Keratinocyte (primary cell): ENCODE measurements at regions not wholly inside any gene's neighbourhood (a gene's known extent, or its start where the extent isn't known, plus 50 kb on each side); places are given as distances from the start of the nearest gene placed in this dataset.

ENCODE experiments used
- DNase-seq: peaks from one replicate; pipeline ENCODE4 v3.0.0-alpha.2; 2011; ENCODE audit warnings: low read depth, missing footprints, low spot score
- FAIRE-seq: peaks from 2 replicates; lab custom pipeline; 2011; peaks lifted over from hg19 to GRCh38; lab: Jason Lieb, UNC
- H2AFZ ChIP-seq: 2 replicates; pipeline ENCODE4 v1.6.0; 2012; ENCODE audit warnings: low read length, control low read depth, inconsistent platforms; ENCODE audit not compliant: control insufficient read depth
- H3K27ac ChIP-seq: 2 replicates; pipeline ENCODE4 v1.5.1; 2011; ENCODE audit warnings: low read length; ENCODE audit not compliant: control insufficient read depth, insufficient read depth
- H3K27me3 ChIP-seq: 3 replicates; pipeline ENCODE4 v1.6.0; 2011; ENCODE audit warnings: low read length; ENCODE audit not compliant: control insufficient read depth, insufficient read depth; ENCODE audit errors: extremely low read depth
- H3K36me3 ChIP-seq, 2 experiments: 2 replicates in 1 of 2; 3 replicates in 1 of 2; pipeline ENCODE4 v1.5.1; 2011; ENCODE audit warnings: low read length in 2 of 2, mild to moderate bottlenecking in 1 of 2; ENCODE audit not compliant: control insufficient read depth in 2 of 2, insufficient read depth in 2 of 2; ENCODE audit errors: extremely low read depth in 1 of 2
- H3K4me1 ChIP-seq: 3 replicates; pipeline ENCODE4 v1.5.1; 2011; ENCODE audit warnings: low read length; ENCODE audit not compliant: control insufficient read depth, insufficient read depth; ENCODE audit errors: extremely low read depth
- H3K4me2 ChIP-seq: 3 replicates; pipeline ENCODE4 v1.6.0; 2011; ENCODE audit warnings: low read depth, low read length; ENCODE audit not compliant: control insufficient read depth, insufficient read depth; ENCODE audit errors: extremely low read depth
- H3K4me3 ChIP-seq, 3 experiments: fragments of 200-600 bp in 1 of 3; sonication (generic) in 1 of 3; 2 replicates in 2 of 3; 3 replicates in 1 of 3; pipeline ENCODE4 v1.5.1; 2011 to 2016; ENCODE audit warnings: low read length in 3 of 3, mild to moderate bottlenecking in 3 of 3, control low read depth in 2 of 3, inconsistent platforms in 1 of 3, low read depth in 1 of 3, mixed read lengths in 1 of 3, mixed run types in 1 of 3, moderate library complexity in 1 of 3; ENCODE audit not compliant: control insufficient read depth in 2 of 3, insufficient read depth in 2 of 3; ENCODE audit errors: extremely low read depth in 1 of 3
- H3K79me2 ChIP-seq: 2 replicates; pipeline ENCODE4 v1.6.0; 2012; ENCODE audit warnings: low read length; ENCODE audit not compliant: control insufficient read depth, insufficient read depth
- H3K9ac ChIP-seq: 3 replicates; pipeline ENCODE4 v1.6.0; 2011; ENCODE audit warnings: low read length; ENCODE audit not compliant: control insufficient read depth, insufficient read depth; ENCODE audit errors: extremely low read depth
- H3K9me1 ChIP-seq: 3 replicates; pipeline ENCODE4 v1.6.0; 2011; ENCODE audit warnings: low read length; ENCODE audit not compliant: control insufficient read depth, insufficient read depth; ENCODE audit errors: extremely low read depth
- H3K9me3 ChIP-seq: 2 replicates; pipeline ENCODE4 v1.5.1; 2012; ENCODE audit warnings: low read depth, low read length; ENCODE audit not compliant: control insufficient read depth
- H4K20me1 ChIP-seq: 3 replicates; pipeline ENCODE4 v1.6.0; 2011; ENCODE audit warnings: low read length; ENCODE audit not compliant: control insufficient read depth, insufficient read depth; ENCODE audit errors: extremely low read depth
- EZH2 ChIP-seq: IDR thresholded peaks from one replicate; pipeline ENCODE4 v1.6.1; 2012; ENCODE audit warnings: inconsistent platforms, mild to moderate bottlenecking, low read length, moderate library complexity
- dilution Hi-C: fragments of 300-500 bp; cut with MboI; formaldehyde crosslinking; loops from one replicate; pipeline ENCODE4 v1.7.0; 2020; ENCODE audit warnings: low sequenced_read_pairs; ENCODE audit not compliant: extremely low pct_ligation_motif_present
- TF ChIP-seq, protein P1 (sequence below), 3 experiments: IDR thresholded peaks in 1 of 3; conservative IDR thresholded peaks in 1 of 3; optimal IDR thresholded peaks in 1 of 3; 2 replicates in 2 of 3; 3 replicates in 1 of 3; pipeline versions ENCODE3 to v1.5.1; 2011; ENCODE audit warnings: low read length in 3 of 3, mild to moderate bottlenecking in 3 of 3, moderate library complexity in 2 of 3, control low read depth in 1 of 3, inconsistent platforms in 1 of 3; ENCODE audit not compliant: insufficient read depth in 2 of 3; ENCODE audit errors: extremely low read depth in 1 of 3

DNA sequence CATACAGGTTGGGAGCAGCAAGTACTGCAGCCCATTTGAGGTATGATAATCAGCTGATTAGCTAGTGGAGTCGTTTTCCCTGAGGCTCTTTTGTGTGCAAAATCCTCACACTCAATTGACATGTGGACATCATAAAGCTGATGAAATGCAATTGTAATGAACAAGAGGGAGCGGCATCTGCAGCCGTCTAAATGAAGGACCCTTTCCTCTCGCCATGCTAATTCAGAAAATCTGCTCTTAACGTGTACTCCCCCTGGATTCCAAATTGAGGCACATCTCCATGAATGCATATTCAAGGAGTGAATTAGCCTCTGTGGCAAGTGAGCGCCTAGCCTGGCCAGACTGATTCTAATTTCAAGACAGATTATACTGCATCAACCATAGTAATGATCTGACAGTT is 260.9 kb upstream of the ATP5MC3 start:
- Histone ChIP-seq H3K9me3 (no peaks in the 10 kb centered on the region), H2AFZ (no peak overlapping the region), H4K20me1 (no peaks in the 10 kb centered on the region), H3K4me3 (no peak overlapping the region), H3K4me2 (no peak overlapping the region), H3K9me1 (no peaks in the 10 kb centered on the region), H3K79me2 (no peaks in the 10 kb centered on the region), H3K4me1 (no peaks in the 10 kb centered on the region), H3K36me3 (no peaks in the 10 kb centered on the region), H3K9ac (no peak overlapping the region), H3K27ac (no peak overlapping the region), H3K27me3 (no peaks in the 10 kb centered on the region)
- TF ChIP-seq, protein P1, sequence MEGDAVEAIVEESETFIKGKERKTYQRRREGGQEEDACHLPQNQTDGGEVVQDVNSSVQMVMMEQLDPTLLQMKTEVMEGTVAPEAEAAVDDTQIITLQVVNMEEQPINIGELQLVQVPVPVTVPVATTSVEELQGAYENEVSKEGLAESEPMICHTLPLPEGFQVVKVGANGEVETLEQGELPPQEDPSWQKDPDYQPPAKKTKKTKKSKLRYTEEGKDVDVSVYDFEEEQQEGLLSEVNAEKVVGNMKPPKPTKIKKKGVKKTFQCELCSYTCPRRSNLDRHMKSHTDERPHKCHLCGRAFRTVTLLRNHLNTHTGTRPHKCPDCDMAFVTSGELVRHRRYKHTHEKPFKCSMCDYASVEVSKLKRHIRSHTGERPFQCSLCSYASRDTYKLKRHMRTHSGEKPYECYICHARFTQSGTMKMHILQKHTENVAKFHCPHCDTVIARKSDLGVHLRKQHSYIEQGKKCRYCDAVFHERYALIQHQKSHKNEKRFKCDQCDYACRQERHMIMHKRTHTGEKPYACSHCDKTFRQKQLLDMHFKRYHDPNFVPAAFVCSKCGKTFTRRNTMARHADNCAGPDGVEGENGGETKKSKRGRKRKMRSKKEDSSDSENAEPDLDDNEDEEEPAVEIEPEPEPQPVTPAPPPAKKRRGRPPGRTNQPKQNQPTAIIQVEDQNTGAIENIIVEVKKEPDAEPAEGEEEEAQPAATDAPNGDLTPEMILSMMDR (optimal IDR thresholded peaks at IDR 0.05 in 1 of 3, IDR thresholded peaks at IDR 0.05 in 1 of 3, conservative IDR thresholded peaks at IDR 0.05 in 1 of 3; ENCODE audit: extremely low read depth in 1 of 3, insufficient read depth in 2 of 3, low read length in 3 of 3), result no peak
- no peak for TF ChIP-seq EZH2
- FAIRE-seq (no peak), DNase-seq (no peak)
- dilution Hi-C loops, result no loop called here

DNA sequence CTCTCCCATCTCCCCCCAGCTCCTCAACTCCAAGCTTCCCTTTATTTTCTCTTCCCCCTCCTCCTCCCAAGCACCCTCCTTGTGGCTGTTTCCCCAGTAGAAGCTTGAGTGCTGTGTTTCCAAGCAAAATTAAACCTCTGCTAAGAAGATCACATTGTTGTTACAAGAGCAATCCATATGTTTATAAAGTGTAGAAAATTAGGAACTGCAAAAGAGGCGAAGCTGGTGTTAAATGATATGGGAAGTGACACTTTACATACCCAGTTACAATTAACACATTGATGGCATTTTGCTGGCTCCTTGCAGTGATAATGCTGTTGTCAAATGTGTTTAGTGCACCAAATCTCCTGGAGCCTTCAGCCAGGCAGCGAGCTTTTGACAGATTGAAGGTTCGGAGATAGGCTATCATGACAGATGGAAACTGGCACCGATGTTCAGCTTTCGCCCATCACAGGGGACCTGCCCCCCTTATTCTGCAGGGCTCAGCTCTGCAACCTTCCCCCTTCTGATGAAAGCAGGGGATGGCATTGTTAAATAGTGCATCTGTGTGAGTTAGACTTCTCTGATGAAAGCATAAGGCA is 259.8 kb upstream of the ATP5MC3 start:
- FAIRE-seq, result no peak
- Histone ChIP-seq H3K79me2 (no peaks in the 10 kb centered on the region), H3K9ac (no peak overlapping the region), H2AFZ (no peak overlapping the region), H3K36me3 (no peaks in the 10 kb centered on the region), H4K20me1 (no peaks in the 10 kb centered on the region), H3K27me3 (no peaks in the 10 kb centered on the region), H3K4me2 (no peak overlapping the region), H3K27ac (no peak overlapping the region), H3K9me1 (no peaks in the 10 kb centered on the region), H3K9me3 (no peaks in the 10 kb centered on the region), H3K4me1 (no peaks in the 10 kb centered on the region), H3K4me3 (no peak overlapping the region)
- dilution Hi-C loops, result no loop called here
- TF ChIP-seq EZH2, result no peak
- TF ChIP-seq, protein P1 (optimal IDR thresholded peaks at IDR 0.05 in 1 of 3, IDR thresholded peaks at IDR 0.05 in 1 of 3, conservative IDR thresholded peaks at IDR 0.05 in 1 of 3; ENCODE audit: extremely low read depth in 1 of 3, insufficient read depth in 2 of 3, low read length in 3 of 3), result no peak
- no peak for DNase-seq
